SU-DHL-6 (cell line): ENCODE measurements at regions not wholly inside any gene's neighbourhood (a gene's known extent, or its start where the extent isn't known, plus 50 kb on each side); places are given as distances from the start of the nearest gene placed in this dataset.
"Not testable (repeated sequence)": the region's sequence is repeated elsewhere in the genome, so short reads cannot be mapped to it uniquely, and the experiment has no call there.

Source experiments
- EZH2phosphoT487 ChIP-seq: fragments of 200-600 bp; sonication (generic), shearing (Covaris generic); conservative IDR thresholded peaks from 2 replicates; pipeline ENCODE4 v1.6.1; 2018; ENCODE audit warnings: mild to moderate bottlenecking, antibody characterized with exemption, low read length, moderate library complexity, mixed read lengths
- TF ChIP-seq, protein P1 (sequence below): fragments of 200-600 bp; sonication (generic); IDR thresholded peaks from one replicate; pipeline ENCODE4 v1.5.1; 2017; ENCODE audit warnings: antibody characterized with exemption, mild to moderate bottlenecking, low read length, moderate library complexity; ENCODE audit not compliant: insufficient read depth, poor library complexity, severe bottlenecking

DNA sequence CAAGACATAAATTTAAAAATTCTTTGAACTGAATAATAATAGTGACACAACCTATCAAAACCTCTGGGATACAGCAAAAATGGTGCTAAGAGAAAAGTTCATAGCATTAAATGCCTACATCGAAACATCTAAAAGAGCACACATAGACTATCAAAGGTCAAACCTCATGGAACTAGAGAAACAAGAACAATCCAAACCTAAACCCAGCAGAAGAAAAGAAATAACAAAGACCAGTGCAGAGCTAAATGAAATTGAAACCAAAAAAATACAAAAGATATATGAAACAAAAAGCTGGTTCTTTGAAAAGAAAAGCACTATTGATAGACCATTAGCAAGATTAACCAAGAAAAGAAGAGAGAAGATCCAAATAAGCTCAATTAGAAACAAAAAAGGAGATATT, 293.8 kb upstream of the CXADR start:
- not testable (repeated sequence) for TF ChIP-seq EZH2phosphoT487
- TF ChIP-seq, protein P1, sequence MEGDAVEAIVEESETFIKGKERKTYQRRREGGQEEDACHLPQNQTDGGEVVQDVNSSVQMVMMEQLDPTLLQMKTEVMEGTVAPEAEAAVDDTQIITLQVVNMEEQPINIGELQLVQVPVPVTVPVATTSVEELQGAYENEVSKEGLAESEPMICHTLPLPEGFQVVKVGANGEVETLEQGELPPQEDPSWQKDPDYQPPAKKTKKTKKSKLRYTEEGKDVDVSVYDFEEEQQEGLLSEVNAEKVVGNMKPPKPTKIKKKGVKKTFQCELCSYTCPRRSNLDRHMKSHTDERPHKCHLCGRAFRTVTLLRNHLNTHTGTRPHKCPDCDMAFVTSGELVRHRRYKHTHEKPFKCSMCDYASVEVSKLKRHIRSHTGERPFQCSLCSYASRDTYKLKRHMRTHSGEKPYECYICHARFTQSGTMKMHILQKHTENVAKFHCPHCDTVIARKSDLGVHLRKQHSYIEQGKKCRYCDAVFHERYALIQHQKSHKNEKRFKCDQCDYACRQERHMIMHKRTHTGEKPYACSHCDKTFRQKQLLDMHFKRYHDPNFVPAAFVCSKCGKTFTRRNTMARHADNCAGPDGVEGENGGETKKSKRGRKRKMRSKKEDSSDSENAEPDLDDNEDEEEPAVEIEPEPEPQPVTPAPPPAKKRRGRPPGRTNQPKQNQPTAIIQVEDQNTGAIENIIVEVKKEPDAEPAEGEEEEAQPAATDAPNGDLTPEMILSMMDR, result not testable (repeated sequence)
